GM12892 (cell line): ENCODE measurements at regions not wholly inside any gene's neighbourhood (a gene's known extent, or its start where the extent isn't known, plus 50 kb on each side); places are given as distances from the start of the nearest gene placed in this dataset.

Experiments used
- POLR2A ChIP-seq: IDR thresholded peaks from 2 replicates; pipeline ENCODE4 v1.6.1; 2011; ENCODE audit warnings: low read depth, low read length, control low read depth
- POLR2AphosphoS5 ChIP-seq: IDR thresholded peaks from 2 replicates; pipeline ENCODE4 v1.6.1; 2011; ENCODE audit warnings: low read depth, low read length, control low read depth
- TAF1 ChIP-seq: IDR thresholded peaks from 2 replicates; pipeline ENCODE4 v1.6.1; 2011; ENCODE audit warnings: low read depth, mild to moderate bottlenecking, control low read depth, low read length, borderline replicate concordance

DNA sequence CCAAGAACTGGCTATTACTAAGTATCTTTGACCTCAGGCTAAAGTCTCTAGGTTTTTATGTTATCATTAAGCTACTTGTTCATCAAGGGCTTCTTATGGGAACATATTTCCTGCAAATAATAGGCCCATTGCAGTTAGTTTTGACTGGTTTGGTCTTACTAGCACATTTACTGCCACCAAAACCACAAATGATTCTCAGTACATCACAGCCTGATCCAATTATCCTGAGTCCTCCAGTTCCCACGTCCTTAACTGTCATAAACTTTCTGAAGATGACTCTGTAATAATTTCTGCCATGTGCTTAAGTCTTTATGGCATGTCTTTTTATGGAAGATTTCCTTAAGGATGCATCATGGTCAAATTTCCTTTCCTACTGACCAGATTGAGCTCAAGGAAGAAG lies 123.3 kb upstream of the TANK start:
- TF ChIP-seq TAF1, result no peak
- no peak for TF ChIP-seq POLR2AphosphoS5
- no peak for TF ChIP-seq POLR2A
